Pulmonary artery endothelial cell (primary cell): ENCODE measurements at regions not wholly inside any gene's neighbourhood (a gene's known extent, or its start where the extent isn't known, plus 50 kb on each side); places are given as distances from the start of the nearest gene placed in this dataset.
"Not testable (repeated sequence)": the region's sequence is repeated elsewhere in the genome, so short reads cannot be mapped to it uniquely, and the experiment has no call there.

ENCODE experiments used
- DNase-seq: peaks from one replicate; pipeline ENCODE4 v3.0.0-alpha.2; 2011; ENCODE audit warnings: low read depth, low spot score

- no peak for DNase-seq
Observed at GRCh38 chr4:85106166-85106565, 139.7 kb upstream of the WDFY3 start.

- no peak for DNase-seq
Observed at GRCh38 chr4:85106805-85107336, 140.4 kb upstream of the WDFY3 start.

- no peak for DNase-seq
Observed at GRCh38 chr4:85107553-85107952, 141.1 kb upstream of the WDFY3 start.

GRCh38 chr4:85113706-85114105 is 147.2 kb upstream of the WDFY3 start:
- DNase-seq, result no peak

- no peak for DNase-seq
Observed at GRCh38 chr4:85114526-85114925, 148.0 kb upstream of the WDFY3 start.

- DNase-seq, result no peak
Observed at GRCh38 chr4:85116008-85116407, 149.5 kb upstream of the WDFY3 start.

GRCh38 chr4:85125688-85126087 is 159.2 kb upstream of the WDFY3 start:
- DNase-seq, result no peak

- no peak for DNase-seq
Observed at GRCh38 chr4:85126991-85127591, 160.6 kb upstream of the WDFY3 start.

- DNase-seq, result no peak
Observed at GRCh38 chr4:85127653-85128052, 161.2 kb upstream of the WDFY3 start.

- DNase-seq, result no peak
Observed at GRCh38 chr4:85128246-85129204, 162.0 kb upstream of the WDFY3 start.

GRCh38 chr4:85129354-85130125 is 163.1 kb upstream of the WDFY3 start:
- DNase-seq, result not testable (repeated sequence)

- DNase-seq, result no peak
Observed at GRCh38 chr4:85132117-85132516, 165.6 kb upstream of the WDFY3 start.

- DNase-seq, result no peak
Observed at GRCh38 chr4:85132570-85132969, 166.1 kb upstream of the WDFY3 start.

- not testable (repeated sequence) for DNase-seq
Observed at GRCh38 chr4:85139749-85140148, 173.3 kb upstream of the WDFY3 start.

GRCh38 chr4:85142451-85142850 is 176.0 kb upstream of the WDFY3 start:
- no peak for DNase-seq

GRCh38 chr4:85147481-85148076 is 181.1 kb upstream of the WDFY3 start:
- peak; percentile 24 for DNase-seq

- no peak for DNase-seq
Observed at GRCh38 chr4:85149676-85150075, 183.2 kb upstream of the WDFY3 start.

- no peak for DNase-seq
Observed at GRCh38 chr4:85151371-85151770, 184.9 kb upstream of the WDFY3 start.

- DNase-seq, result no peak
Observed at GRCh38 chr4:85151786-85152185, 185.3 kb upstream of the WDFY3 start.

- DNase-seq, result no peak
Observed at GRCh38 chr4:85152480-85152879, 186.0 kb upstream of the WDFY3 start.

- DNase-seq, result no peak
Observed at GRCh38 chr4:85153221-85153620, 186.7 kb upstream of the WDFY3 start.
